Urothelium cell line (cell line): ENCODE measurements at regions not wholly inside any gene's neighbourhood (a gene's known extent, or its start where the extent isn't known, plus 50 kb on each side); places are given as distances from the start of the nearest gene placed in this dataset.

ENCODE experiments used
- DNase-seq: peaks from one replicate; pipeline ENCODE4 v3.0.0; 2011; ENCODE audit warnings: low spot score, mixed read lengths
- FAIRE-seq: peaks from 2 replicates; lab custom pipeline; 2011; peaks lifted over from hg19 to GRCh38; lab: Jason Lieb, UNC

GRCh38 chr5:174307031-174307408, 261.5 kb downstream of the NSG2 start:
- FAIRE-seq (no peak), DNase-seq (no peak)

GRCh38 chr5:174307656-174308271, 262.3 kb downstream of the NSG2 start:
- DNase-seq: no peak
- FAIRE-seq: no peak

- FAIRE-seq (no peak), DNase-seq (no peak)
These were observed 263.8 kb downstream of the NSG2 start for GRCh38 chr5:174309131-174309795.

GRCh38 chr5:174310243-174310642, 264.7 kb downstream of the NSG2 start:
- DNase-seq (no peak), FAIRE-seq (no peak)

GRCh38 chr5:174310706-174311105, 265.2 kb downstream of the NSG2 start:
- DNase-seq (no peak), FAIRE-seq (no peak)

- no peak for FAIRE-seq
- DNase-seq: no peak
These were observed 265.6 kb downstream of the NSG2 start for GRCh38 chr5:174311121-174311520.

GRCh38 chr5:174311531-174312269, 266.2 kb downstream of the NSG2 start:
- DNase-seq: peak; percentile 82
- FAIRE-seq: no peak

GRCh38 chr5:174312270-174312617, 266.7 kb downstream of the NSG2 start:
- no peak for FAIRE-seq
- DNase-seq: no peak

GRCh38 chr5:174312641-174313040, 267.1 kb downstream of the NSG2 start:
- no peak for FAIRE-seq
- DNase-seq: no peak

GRCh38 chr5:174313615-174314014, 268.1 kb downstream of the NSG2 start:
- FAIRE-seq (no peak), DNase-seq (no peak)

- no peak for FAIRE-seq
These were observed 268.8 kb downstream of the NSG2 start for GRCh38 chr5:174314261-174314660.

GRCh38 chr5:174315471-174315870, 270.0 kb downstream of the NSG2 start:
- FAIRE-seq: no peak
- DNase-seq: no peak

More at GRCh38 chr5:174314261-174314660, 268.8 kb downstream of the NSG2 start:
- no peak for DNase-seq

GRCh38 chr5:174315871-174316270, 270.4 kb downstream of the NSG2 start:
- FAIRE-seq: no peak
- no peak for DNase-seq

GRCh38 chr5:174316326-174316725, 270.8 kb downstream of the NSG2 start:
- no peak for FAIRE-seq
- DNase-seq: no peak

- DNase-seq: peak; percentile 79
- FAIRE-seq: peak; percentile 78
These were observed 271.9 kb downstream of the NSG2 start for GRCh38 chr5:174317256-174317894.

- FAIRE-seq (no peak), DNase-seq (no peak)
These were observed 273.1 kb downstream of the NSG2 start for GRCh38 chr5:174318578-174318977.

GRCh38 chr5:174319551-174319950, 274.0 kb downstream of the NSG2 start:
- FAIRE-seq (no peak), DNase-seq (no peak)

GRCh38 chr5:174320051-174320450, 274.5 kb downstream of the NSG2 start:
- DNase-seq (no peak), FAIRE-seq (no peak)

- FAIRE-seq: no peak
- DNase-seq: peak; percentile 84
These were observed 278.4 kb downstream of the NSG2 start for GRCh38 chr5:174323878-174324281.

GRCh38 chr5:174324680-174325079, 279.2 kb downstream of the NSG2 start:
- no peak for DNase-seq
- no peak for FAIRE-seq

- FAIRE-seq: no peak
- DNase-seq: no peak
These were observed 279.9 kb downstream of the NSG2 start for GRCh38 chr5:174325431-174325830.

- no peak for DNase-seq
- no peak for FAIRE-seq
These were observed 280.5 kb downstream of the NSG2 start for GRCh38 chr5:174325961-174326360.
